CD4-positive, CD25-positive, alpha-beta regulatory T cell (primary cell): ENCODE measurements at regions not wholly inside any gene's neighbourhood (a gene's known extent, or its start where the extent isn't known, plus 50 kb on each side); places are given as distances from the start of the nearest gene placed in this dataset.

Experiments used
- ATAC-seq, 2 donors: fragments of 150-1000 bp; cut with Tn5 transposase; one replicate each; pipeline ENCODE4 v1.10.0; 2021; ENCODE audit warnings: low read depth in 2 of 2, moderate number of reproducible peaks in 2 of 2, moderate library complexity in 1 of 2
- DNase-seq, 3 donors: peaks; one replicate each; pipeline versions ENCODE4 v3.0.0 to v3.0.0-alpha.2; 2012 to 2022; ENCODE audit warnings: mixed read lengths in 1 of 3
- H3K27ac ChIP-seq: one replicate; pipeline ENCODE4 v1.7.0; 2013; ENCODE audit warnings: mild to moderate bottlenecking, low read length; ENCODE audit not compliant: insufficient read depth, poor library complexity, severe bottlenecking
- H3K27me3 ChIP-seq: one replicate; pipeline ENCODE4 v1.7.0; 2013; ENCODE audit warnings: low read length; ENCODE audit not compliant: control insufficient read depth, insufficient read depth
- H3K36me3 ChIP-seq: one replicate; pipeline ENCODE4 v1.7.0; 2013; ENCODE audit warnings: mild to moderate bottlenecking, low read length, moderate library complexity; ENCODE audit not compliant: control insufficient read depth, insufficient read depth
- H3K4me1 ChIP-seq: 2 replicates; pipeline ENCODE4 v1.7.0; 2013; ENCODE audit warnings: mild to moderate bottlenecking, low read length; ENCODE audit not compliant: insufficient read depth, control insufficient read depth, poor library complexity, severe bottlenecking
- H3K4me3 ChIP-seq: one replicate; pipeline ENCODE4 v1.7.0; 2013; ENCODE audit warnings: low read depth, mild to moderate bottlenecking, low read length, moderate library complexity
- H3K9me3 ChIP-seq, 2 experiments: 1 replicate in 1 of 2; 2 replicates in 1 of 2; pipeline ENCODE4 v1.7.0; 2013; ENCODE audit warnings: low read length in 2 of 2, mild to moderate bottlenecking in 1 of 2, moderate library complexity in 1 of 2; ENCODE audit not compliant: control insufficient read depth in 2 of 2
- H3K27ac Mint-ChIP-seq, 3 donors: one replicate each; pipeline ENCODE4 v1.8.0; 2020 to 2022; ENCODE audit warnings: mild to moderate bottlenecking in 3 of 3, mixed read lengths in 3 of 3, moderate library complexity in 2 of 3
- H3K27me3 Mint-ChIP-seq: one replicate; pipeline ENCODE4 v1.8.0; 2022; ENCODE audit warnings: mild to moderate bottlenecking, mixed read lengths
- H3K36me3 Mint-ChIP-seq: one replicate; pipeline ENCODE4 v1.8.0; 2020; ENCODE audit warnings: mixed read lengths
- H3K4me1 Mint-ChIP-seq, 4 donors: one replicate each; pipeline ENCODE4 v1.8.0; 2020 to 2022; ENCODE audit warnings: mixed read lengths in 4 of 4, mild to moderate bottlenecking in 1 of 4
- H3K4me3 Mint-ChIP-seq, 4 donors: one replicate each; pipeline ENCODE4 v1.8.0; 2020 to 2022; ENCODE audit warnings: mild to moderate bottlenecking in 4 of 4, mixed read lengths in 4 of 4, moderate library complexity in 3 of 4
- H3K9me3 Mint-ChIP-seq, 7 donors: one replicate each; pipeline ENCODE4 v1.8.0; 2020 to 2022; ENCODE audit warnings: mixed read lengths in 7 of 7, mild to moderate bottlenecking in 3 of 7, moderate library complexity in 2 of 7

DNA sequence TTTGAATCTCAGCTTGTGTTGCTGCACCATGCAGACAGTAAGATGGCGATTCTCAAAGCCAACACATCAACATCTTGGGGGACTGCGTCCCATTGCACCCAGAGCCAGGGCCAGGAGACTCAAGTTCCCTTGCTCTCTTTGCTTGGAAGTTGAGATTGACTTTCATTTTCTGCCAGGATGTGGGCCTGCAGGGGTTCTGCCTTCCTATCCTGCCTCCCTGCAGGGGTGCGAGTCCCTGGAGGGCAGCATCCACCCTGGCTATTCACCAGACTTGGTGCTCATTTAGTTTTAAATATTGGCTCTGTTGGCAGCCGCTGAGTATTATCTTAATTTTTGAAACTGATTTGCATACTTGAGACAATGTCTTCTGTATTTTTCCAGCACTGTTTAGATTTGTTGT is 451.5 kb downstream of the GLRX3 start:
- Mint-ChIP-seq H3K4me1 (no peaks in the 10 kb centered on the region), H3K9me3 (peaks cover 0 to 4% (median 0%) of the 10 kb centered on the region in 7 donors), H3K36me3 (no peaks in the 10 kb centered on the region), H3K27me3 (no peaks in the 10 kb centered on the region), H3K4me3 (no peak overlapping the region), H3K27ac (no peak overlapping the region)
- H3K27me3 ChIP-seq, result no peaks in the 10 kb centered on the region
- H3K36me3 ChIP-seq, result no peaks in the 10 kb centered on the region
- no peak for DNase-seq
- no peaks in the 10 kb centered on the region for H3K9me3 ChIP-seq
- no peaks in the 10 kb centered on the region for H3K4me1 ChIP-seq
- ATAC-seq, result no peak
- no peak overlapping the region for H3K27ac ChIP-seq
- H3K4me3 ChIP-seq, result no peak overlapping the region

DNA sequence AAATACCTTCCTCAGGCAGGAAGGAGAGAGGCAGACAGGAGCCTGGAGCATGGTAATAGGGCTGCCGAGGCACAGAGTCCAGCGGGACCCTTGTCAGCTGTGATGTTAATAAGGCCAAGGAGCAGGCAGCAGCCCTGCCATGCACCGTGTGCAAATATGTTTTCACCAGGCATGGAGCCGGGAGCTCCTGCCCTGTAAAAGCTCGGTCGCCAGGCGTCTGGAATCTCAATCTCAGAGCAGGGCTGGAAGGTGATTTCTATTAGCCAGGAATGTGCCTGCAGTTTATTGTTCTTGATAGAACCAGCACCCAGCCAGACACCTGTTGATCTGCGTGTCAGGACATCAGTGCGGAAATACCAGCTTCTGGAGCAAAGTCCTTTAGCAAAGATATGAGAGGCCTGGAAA is 469.8 kb downstream of the GLRX3 start:
- no peaks in the 10 kb centered on the region for H3K36me3 ChIP-seq
- Mint-ChIP-seq H3K36me3 (no peaks in the 10 kb centered on the region), H3K4me1 (no peaks in the 10 kb centered on the region), H3K27ac (no peak overlapping the region), H3K9me3 (peaks cover 0 to 4% (median 0%) of the 10 kb centered on the region in 7 donors), H3K27me3 (no peaks in the 10 kb centered on the region), H3K4me3 (no peak overlapping the region)
- no peak for ATAC-seq
- no peaks in the 10 kb centered on the region for H3K27me3 ChIP-seq
- no peak overlapping the region for H3K4me3 ChIP-seq
- no peaks in the 10 kb centered on the region for H3K4me1 ChIP-seq
- DNase-seq, result no peak
- no peak overlapping the region for H3K27ac ChIP-seq
- H3K9me3 ChIP-seq, result no peaks in the 10 kb centered on the region

DNA sequence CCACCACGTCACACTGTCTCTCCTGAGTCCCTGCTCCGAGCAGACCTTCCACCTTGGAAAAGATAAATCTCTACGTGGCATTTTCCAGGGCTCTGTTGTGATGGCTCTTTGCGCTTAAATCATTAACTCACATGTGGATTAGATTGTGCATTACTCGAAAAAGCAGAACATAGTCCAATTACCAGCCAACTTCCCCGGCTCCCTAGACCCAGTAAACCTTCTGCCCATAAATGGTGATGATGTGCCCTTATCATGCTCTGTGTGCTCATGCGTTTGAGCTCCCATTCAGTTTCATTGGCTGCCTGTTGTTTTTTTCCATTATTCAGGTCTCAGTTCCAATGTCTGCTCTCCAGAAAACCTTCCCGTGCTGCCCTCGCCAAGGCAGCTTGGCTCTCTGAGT is 471.2 kb downstream of the GLRX3 start:
- no peaks in the 10 kb centered on the region for H3K27me3 ChIP-seq
- Mint-ChIP-seq H3K27me3 (no peaks in the 10 kb centered on the region), H3K4me1 (no peaks in the 10 kb centered on the region), H3K9me3 (peaks cover 0 to 4% (median 2%) of the 10 kb centered on the region in 7 donors), H3K36me3 (no peaks in the 10 kb centered on the region), H3K27ac (no peak overlapping the region), H3K4me3 (no peak overlapping the region)
- H3K9me3 ChIP-seq, result no peaks in the 10 kb centered on the region
- no peaks in the 10 kb centered on the region for H3K4me1 ChIP-seq
- H3K36me3 ChIP-seq, result no peaks in the 10 kb centered on the region
- ATAC-seq (no peak), DNase-seq (no peak)
- H3K27ac ChIP-seq, result no peak overlapping the region
- H3K4me3 ChIP-seq, result no peak overlapping the region

DNA sequence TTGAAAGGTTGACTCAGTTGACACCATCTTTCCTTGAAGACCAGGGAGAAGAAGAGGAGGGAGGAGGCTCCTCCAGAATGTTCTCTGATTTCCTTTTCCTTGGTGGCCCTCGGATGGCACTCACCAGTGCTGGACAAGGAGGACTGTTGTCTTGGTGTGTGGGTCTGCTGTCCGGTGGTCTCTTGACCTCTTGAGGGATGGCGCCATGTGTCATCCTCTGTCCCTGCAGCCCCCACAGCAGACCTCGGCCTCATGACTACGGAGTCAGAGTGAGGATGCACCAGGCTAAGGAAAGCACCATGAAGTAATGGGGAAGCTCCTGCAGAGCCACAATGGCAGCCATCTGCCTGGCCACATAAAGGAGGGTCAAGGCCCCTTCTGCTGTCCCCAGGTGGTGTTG is 475.0 kb downstream of the GLRX3 start:
- no peaks in the 10 kb centered on the region for H3K4me1 Mint-ChIP-seq
- no peak for DNase-seq
- ATAC-seq, result peak in 1 of 2 donors; percentile 33
- H3K9me3 Mint-ChIP-seq, result peaks cover 0 to 12% (median 4%) of the 10 kb centered on the region in 7 donors
- no peak overlapping the region for H3K4me3 Mint-ChIP-seq
- Histone ChIP-seq H3K4me3 (no peak overlapping the region), H3K36me3 (no peaks in the 10 kb centered on the region), H3K4me1 (no peaks in the 10 kb centered on the region), H3K27ac (no peak overlapping the region), H3K27me3 (no peaks in the 10 kb centered on the region), H3K9me3 (no peaks in the 10 kb centered on the region)
- no peak overlapping the region for H3K27ac Mint-ChIP-seq
- H3K36me3 Mint-ChIP-seq, result no peaks in the 10 kb centered on the region
- no peaks in the 10 kb centered on the region for H3K27me3 Mint-ChIP-seq

DNA sequence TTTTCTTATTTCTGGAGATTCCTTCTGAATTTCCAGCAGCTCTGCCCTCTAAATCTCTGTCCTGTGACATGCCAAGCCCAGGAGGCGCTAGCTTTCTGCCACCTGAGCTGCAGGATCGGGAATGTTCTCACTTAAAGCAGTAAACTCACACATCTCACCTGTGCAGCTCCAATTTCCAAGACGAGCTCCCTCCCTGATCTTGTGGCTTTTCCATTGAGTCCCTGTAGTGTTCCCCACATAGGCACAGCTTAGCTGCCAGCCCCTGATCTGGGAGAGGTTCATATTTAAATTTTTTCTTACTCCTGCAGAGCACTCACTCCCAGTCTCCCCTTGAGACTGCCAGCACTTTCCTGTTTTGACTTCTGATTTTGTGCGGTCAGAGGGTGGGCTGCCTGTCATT is 479.3 kb downstream of the GLRX3 start:
- Histone ChIP-seq H3K27ac (no peak overlapping the region), H3K9me3 (no peaks in the 10 kb centered on the region), H3K4me1 (no peaks in the 10 kb centered on the region), H3K27me3 (no peaks in the 10 kb centered on the region), H3K4me3 (no peak overlapping the region), H3K36me3 (no peaks in the 10 kb centered on the region)
- H3K4me1 Mint-ChIP-seq, result no peaks in the 10 kb centered on the region
- no peak for DNase-seq
- no peaks in the 10 kb centered on the region for H3K36me3 Mint-ChIP-seq
- peaks cover 0 to 12% (median 3%) of the 10 kb centered on the region in 7 donors for H3K9me3 Mint-ChIP-seq
- no peak overlapping the region for H3K4me3 Mint-ChIP-seq
- ATAC-seq, result no peak
- no peaks in the 10 kb centered on the region for H3K27me3 Mint-ChIP-seq
- no peak overlapping the region for H3K27ac Mint-ChIP-seq

DNA sequence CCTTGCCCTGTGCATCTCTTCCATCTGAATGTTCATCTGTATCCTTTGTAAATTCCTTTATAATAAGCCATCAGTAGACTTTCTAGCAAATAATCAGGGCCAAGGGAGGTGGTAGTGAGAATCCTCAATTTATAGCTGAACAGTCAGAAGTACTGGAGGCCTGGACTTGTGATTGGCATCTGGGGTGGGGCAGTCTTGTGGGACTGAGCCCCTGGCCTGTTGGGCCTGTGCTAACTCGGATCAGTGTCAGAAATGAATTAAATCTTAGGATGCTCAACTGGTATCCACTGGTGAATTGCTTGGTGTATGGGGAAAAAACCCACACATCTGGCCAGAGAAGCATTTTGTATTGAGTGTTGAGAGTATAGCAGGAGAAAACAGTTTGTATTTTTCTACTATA is 481.8 kb downstream of the GLRX3 start:
- no peak for DNase-seq
- Mint-ChIP-seq H3K9me3 (peaks cover 0 to 7% (median 0%) of the 10 kb centered on the region in 7 donors), H3K4me3 (no peak overlapping the region), H3K4me1 (no peaks in the 10 kb centered on the region), H3K27me3 (no peaks in the 10 kb centered on the region), H3K36me3 (no peaks in the 10 kb centered on the region), H3K27ac (no peak overlapping the region)
- Histone ChIP-seq H3K9me3 (no peaks in the 10 kb centered on the region), H3K36me3 (no peaks in the 10 kb centered on the region), H3K4me1 (no peaks in the 10 kb centered on the region), H3K4me3 (no peak overlapping the region), H3K27ac (no peak overlapping the region), H3K27me3 (no peaks in the 10 kb centered on the region)
- no peak for ATAC-seq

DNA sequence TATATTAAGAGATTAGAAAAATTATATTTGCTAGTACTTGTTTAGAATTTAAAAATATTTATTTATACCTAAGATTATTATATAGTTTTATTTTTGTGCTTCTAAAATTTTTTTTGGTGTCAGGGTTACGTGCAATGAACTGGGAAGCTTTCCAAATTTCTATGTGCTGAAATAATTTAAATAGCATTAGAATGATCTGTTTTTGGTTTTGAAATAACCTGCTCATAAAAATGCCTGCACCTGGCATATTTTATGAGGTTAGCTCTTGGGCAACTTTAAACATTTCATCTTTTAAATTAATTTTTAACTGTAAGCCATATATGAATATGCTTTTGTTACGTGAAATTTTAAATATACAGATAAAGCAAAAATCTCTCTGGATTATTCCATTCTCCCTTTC is 482.5 kb downstream of the GLRX3 start:
- H3K36me3 Mint-ChIP-seq, result no peaks in the 10 kb centered on the region
- peaks cover 0 to 4% (median 0%) of the 10 kb centered on the region in 7 donors for H3K9me3 Mint-ChIP-seq
- Histone ChIP-seq H3K27ac (no peak overlapping the region), H3K4me1 (no peaks in the 10 kb centered on the region), H3K27me3 (no peaks in the 10 kb centered on the region), H3K36me3 (no peaks in the 10 kb centered on the region), H3K4me3 (no peak overlapping the region), H3K9me3 (no peaks in the 10 kb centered on the region)
- no peaks in the 10 kb centered on the region for H3K27me3 Mint-ChIP-seq
- H3K4me3 Mint-ChIP-seq, result no peak overlapping the region
- ATAC-seq (no peak), DNase-seq (no peak)
- no peaks in the 10 kb centered on the region for H3K4me1 Mint-ChIP-seq
- no peak overlapping the region for H3K27ac Mint-ChIP-seq

DNA sequence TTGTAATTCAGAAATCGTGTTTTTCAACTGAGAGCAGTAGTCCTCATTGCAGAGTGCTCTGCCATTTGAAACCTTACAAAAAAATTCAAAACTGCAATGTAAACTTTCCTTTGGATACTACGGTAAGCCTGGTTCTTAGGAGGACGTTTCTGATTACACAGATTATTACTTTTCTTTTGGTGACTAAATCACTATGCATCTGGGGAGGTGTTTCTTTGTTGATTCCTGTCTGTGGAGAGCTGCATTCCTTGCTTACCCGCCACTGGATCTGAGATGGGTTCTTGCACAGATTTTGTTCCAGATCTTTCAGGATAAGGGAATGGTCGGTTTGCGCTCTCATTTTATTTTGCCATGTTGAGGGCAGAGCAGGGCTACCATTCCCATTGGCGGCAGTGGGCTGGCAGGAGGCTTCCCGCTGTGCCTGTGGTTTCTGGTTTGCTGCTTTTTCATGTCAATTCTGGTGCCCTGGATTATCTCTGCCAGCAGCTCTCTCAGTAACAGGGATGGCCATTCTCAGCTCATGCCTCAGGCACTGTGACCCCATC is 485.1 kb downstream of the GLRX3 start:
- Mint-ChIP-seq H3K27me3 (no peaks in the 10 kb centered on the region), H3K36me3 (no peaks in the 10 kb centered on the region), H3K4me1 (no peaks in the 10 kb centered on the region), H3K9me3 (peaks cover 0 to 6% (median 1%) of the 10 kb centered on the region in 7 donors), H3K27ac (peak overlapping the region in 1 of 3 donors; percentile 64), H3K4me3 (no peak overlapping the region)
- H3K4me1 ChIP-seq, result no peaks in the 10 kb centered on the region
- no peak overlapping the region for H3K4me3 ChIP-seq
- ATAC-seq (no peak), DNase-seq (no peak)
- H3K27ac ChIP-seq, result no peak overlapping the region
- no peaks in the 10 kb centered on the region for H3K36me3 ChIP-seq
- H3K27me3 ChIP-seq, result no peaks in the 10 kb centered on the region
- H3K9me3 ChIP-seq, result no peaks in the 10 kb centered on the region
